ENCODE measurements at regions not wholly inside any gene's neighbourhood (a gene's known extent, or its start where the extent isn't known, plus 50 kb on each side); places are given as distances from the start of the nearest gene placed in this dataset.

DNA sequence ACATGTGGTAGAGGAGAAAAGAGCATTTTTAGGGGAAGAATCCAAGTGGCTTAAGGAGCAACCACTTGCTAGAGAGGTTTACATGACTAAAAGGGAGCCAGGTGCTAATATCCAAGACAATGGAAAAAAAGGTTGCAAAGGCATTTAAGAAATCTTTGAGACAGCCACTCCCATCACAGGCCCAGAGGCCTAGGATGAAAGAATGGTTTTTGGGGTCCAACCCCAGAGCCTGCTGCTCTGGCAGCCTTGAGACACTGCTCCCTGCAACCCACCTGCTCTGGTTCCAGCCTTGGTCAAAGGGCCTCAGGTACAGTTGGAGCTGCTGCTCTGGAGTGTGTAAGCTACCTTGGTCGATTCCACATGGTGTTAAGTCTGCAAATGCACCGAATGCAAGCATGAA, 84.1 kb upstream of the FREM3 start:
- ChIA-PET CTCF (no interaction called here), POLR2A (no interaction called here)
- BruUV-seq (replicated peaks), result no TSS peak
- Mint-ChIP-seq H3K9me3 (ENCODE audit: unreplicated experiment) (no peaks in the 10 kb centered on the region), H3K36me3 (ENCODE audit: insufficient read depth, unreplicated experiment) (peaks cover 6% of the 10 kb centered on the region), H3K27me3 (ENCODE audit: insufficient read depth, unreplicated experiment) (peaks cover 40% of the 10 kb centered on the region), H3K4me3 (ENCODE audit: unreplicated experiment) (no peak overlapping the region), H3K4me1 (ENCODE audit: insufficient read depth, unreplicated experiment) (no peaks in the 10 kb centered on the region), H3K27ac (ENCODE audit: low read depth, unreplicated experiment) (no peak overlapping the region)
- DNase-seq (ENCODE audit: unreplicated experiment), result no peak
- TF ChIP-seq CTCF (IDR thresholded peaks at IDR 0.05; ENCODE audit: unreplicated experiment), result no peak
- intact Hi-C loops (cut with micrococcal nuclease), result no loop called here

GRCh38 chr4:143782521-143782920, 82.0 kb upstream of the FREM3 start:
- Mint-ChIP-seq H3K36me3 (ENCODE audit: insufficient read depth, unreplicated experiment) (peaks cover under 1% of the 10 kb centered on the region), H3K9me3 (ENCODE audit: unreplicated experiment) (no peaks in the 10 kb centered on the region), H3K4me1 (ENCODE audit: insufficient read depth, unreplicated experiment) (no peaks in the 10 kb centered on the region), H3K4me3 (ENCODE audit: unreplicated experiment) (no peak overlapping the region), H3K27me3 (ENCODE audit: insufficient read depth, unreplicated experiment) (peaks cover 25% of the 10 kb centered on the region), H3K27ac (ENCODE audit: low read depth, unreplicated experiment) (no peak overlapping the region)
- CTCF ChIA-PET, result no interaction called here
- no peak for DNase-seq (ENCODE audit: unreplicated experiment)
- intact Hi-C loops (cut with micrococcal nuclease), result no loop called here
- POLR2A ChIA-PET, result no interaction called here
- no peak for TF ChIP-seq CTCF (IDR thresholded peaks at IDR 0.05; ENCODE audit: unreplicated experiment)
- BruUV-seq (replicated peaks), result no TSS peak

DNA sequence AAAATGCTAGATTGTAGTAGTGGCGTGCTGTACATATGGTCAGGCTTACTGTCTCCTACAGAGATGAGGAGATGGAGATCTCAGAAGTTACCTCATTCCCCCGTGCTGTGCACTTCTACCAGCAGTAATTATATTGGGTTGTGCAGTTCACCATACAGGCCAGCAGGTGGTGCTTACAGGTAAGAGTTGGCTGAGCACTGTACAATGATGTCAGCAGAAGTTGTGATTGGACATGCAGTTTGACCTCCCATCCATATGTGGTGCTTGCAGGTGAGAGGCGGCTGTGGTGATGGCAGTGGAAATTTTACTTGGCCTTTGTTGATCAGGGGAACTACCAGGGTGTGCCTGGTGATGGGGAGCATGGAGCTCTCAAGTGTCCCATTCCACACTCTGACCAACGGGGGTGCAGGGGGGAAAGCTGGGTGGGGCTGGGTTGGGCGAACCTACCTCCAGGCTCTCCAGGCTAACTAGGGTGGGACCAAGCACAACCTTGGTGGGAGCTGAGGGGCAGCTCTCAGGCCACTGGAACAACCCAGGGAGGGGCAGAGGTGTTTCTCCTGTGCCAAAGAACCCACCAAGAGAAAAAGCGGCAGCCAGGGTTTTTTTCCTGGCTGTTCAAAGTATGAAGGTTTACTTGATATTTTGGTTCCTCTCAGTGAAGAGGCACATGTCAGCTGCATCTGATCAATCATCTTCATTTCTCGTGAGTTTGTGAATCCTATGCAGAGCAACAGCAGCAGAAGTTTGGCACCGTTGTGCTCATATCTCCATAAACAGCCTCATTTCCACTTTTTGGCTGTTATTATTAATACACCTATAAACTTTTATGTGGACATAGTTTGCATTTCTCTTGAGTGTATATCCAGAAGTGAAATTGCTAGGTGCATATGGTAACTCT, 73.8 kb upstream of the FREM3 start:
- intact Hi-C loops (cut with micrococcal nuclease), result loop anchor here (1.0 to 5.0 kb wide), 4 partner anchors 134 to 369 kb away; no protein-coding TSS in a partner anchor
- Mint-ChIP-seq H3K4me1 (ENCODE audit: insufficient read depth, unreplicated experiment) (no peaks in the 10 kb centered on the region), H3K27ac (ENCODE audit: low read depth, unreplicated experiment) (no peak overlapping the region), H3K36me3 (ENCODE audit: insufficient read depth, unreplicated experiment) (no peaks in the 10 kb centered on the region), H3K27me3 (ENCODE audit: insufficient read depth, unreplicated experiment) (peaks cover 86% of the 10 kb centered on the region), H3K9me3 (ENCODE audit: unreplicated experiment) (no peaks in the 10 kb centered on the region), H3K4me3 (ENCODE audit: unreplicated experiment) (no peak overlapping the region)
- peak; percentile 72 for DNase-seq (ENCODE audit: unreplicated experiment)
- ChIA-PET POLR2A (no interaction called here), CTCF (interaction anchor here (0.5 to 2.3 kb wide), 16 partner anchors 9 to 1288 kb away, joined by 3 to 9 read pairs (median 4); no protein-coding TSS in a partner anchor)
- BruUV-seq (replicated peaks), result no TSS peak
- peak; percentile 74 for TF ChIP-seq CTCF (IDR thresholded peaks at IDR 0.05; ENCODE audit: unreplicated experiment)

DNA sequence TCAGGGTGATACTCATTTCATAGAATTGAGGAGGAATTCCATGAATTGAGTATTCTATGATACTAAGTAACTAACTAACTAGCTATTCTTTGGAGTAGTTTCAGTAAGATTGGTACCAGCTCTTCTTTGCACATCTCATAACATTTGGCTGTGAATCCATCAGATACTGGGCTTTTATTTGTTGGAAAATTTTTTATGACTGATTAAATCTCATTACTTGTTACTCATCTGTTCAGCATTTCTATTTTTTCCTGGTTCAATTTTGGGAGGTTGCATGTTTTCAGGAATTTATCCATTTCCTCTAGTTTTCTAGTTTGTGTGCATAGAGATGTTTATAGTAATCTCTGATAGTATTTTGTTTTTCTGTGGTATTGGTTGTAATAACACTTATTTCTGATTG, 70.8 kb upstream of the FREM3 start:
- ChIA-PET CTCF (no interaction called here), POLR2A (no interaction called here)
- Mint-ChIP-seq H3K36me3 (ENCODE audit: insufficient read depth, unreplicated experiment) (no peaks in the 10 kb centered on the region), H3K27ac (ENCODE audit: low read depth, unreplicated experiment) (no peak overlapping the region), H3K4me1 (ENCODE audit: insufficient read depth, unreplicated experiment) (no peaks in the 10 kb centered on the region), H3K9me3 (ENCODE audit: unreplicated experiment) (no peaks in the 10 kb centered on the region), H3K27me3 (ENCODE audit: insufficient read depth, unreplicated experiment) (peaks cover 100% of the 10 kb centered on the region), H3K4me3 (ENCODE audit: unreplicated experiment) (no peak overlapping the region)
- intact Hi-C loops (cut with micrococcal nuclease), result loop anchor here (5.0 kb wide), 1 partner anchor 251 kb away; no protein-coding TSS in a partner anchor
- no peak for TF ChIP-seq CTCF (IDR thresholded peaks at IDR 0.05; ENCODE audit: unreplicated experiment)
- DNase-seq (ENCODE audit: unreplicated experiment), result no peak
- no TSS peak for BruUV-seq (replicated peaks)

Measured in MCF 10A (cell line).